Naive thymus-derived CD4-positive, alpha-beta T cell (primary cell): ENCODE measurements at regions not wholly inside any gene's neighbourhood (a gene's known extent, or its start where the extent isn't known, plus 50 kb on each side); places are given as distances from the start of the nearest gene placed in this dataset.
"Not testable (repeated sequence)": the region's sequence is repeated elsewhere in the genome, so short reads cannot be mapped to it uniquely, and the experiment has no call there.

Source experiments
- ATAC-seq: fragments of 150-1000 bp; cut with Tn5 transposase; 2 replicates; pipeline ENCODE4 v1.10.0; 2021; ENCODE audit warnings: mild to moderate bottlenecking, moderate library complexity
- CTCF ChIA-PET: fragments of 350-600 bp; sonication (Branson Sonifier 250); formaldehyde crosslinking; loops from one replicate; lab custom pipeline; 2021; ENCODE audit warnings: antibody characterized with exemption; lab: Charles Lee
- POLR2A ChIA-PET: fragments of 350-600 bp; sonication (Branson Sonifier 250); formaldehyde crosslinking; loops from one replicate; lab custom pipeline; 2021; ENCODE audit warnings: antibody characterized with exemption, inconsistent platforms; lab: Charles Lee
- DNase-seq, 9 donors: peaks; one replicate each; pipeline versions ENCODE4 v3.0.0 to v3.0.0-alpha.2; 2020 to 2022; ENCODE audit warnings: mixed read lengths in 1 of 9
- H3K27ac ChIP-seq: one replicate; pipeline ENCODE4 v1.7.0; 2013; ENCODE audit warnings: mild to moderate bottlenecking, low read depth, low read length, moderate library complexity
- H3K27me3 ChIP-seq, 2 donors: one replicate each; pipeline ENCODE4 v1.7.0; 2013; ENCODE audit warnings: low read length in 2 of 2, mild to moderate bottlenecking in 2 of 2, moderate library complexity in 2 of 2; ENCODE audit not compliant: control insufficient read depth in 2 of 2, insufficient read depth in 2 of 2
- H3K36me3 ChIP-seq, 3 experiments: 1 replicate in 2 of 3; 2 replicates in 1 of 3; pipeline ENCODE4 v1.7.0; 2013; ENCODE audit warnings: low read length in 3 of 3, mild to moderate bottlenecking in 3 of 3, moderate library complexity in 1 of 3; ENCODE audit not compliant: insufficient read depth in 3 of 3, control insufficient read depth in 2 of 3
- H3K4me1 ChIP-seq, 2 donors: one replicate each; pipeline ENCODE4 v1.7.0; 2013; ENCODE audit warnings: low read length in 2 of 2, mild to moderate bottlenecking in 2 of 2, moderate library complexity in 1 of 2; ENCODE audit not compliant: control insufficient read depth in 2 of 2, insufficient read depth in 2 of 2
- H3K4me3 ChIP-seq: 2 replicates; pipeline ENCODE4 v1.7.0; 2013; ENCODE audit warnings: mild to moderate bottlenecking, low read length
- H3K9me3 ChIP-seq, 3 experiments: 1 replicate in 2 of 3; 2 replicates in 1 of 3; pipeline ENCODE4 v1.7.0; 2013; ENCODE audit warnings: low read length in 3 of 3; ENCODE audit not compliant: control insufficient read depth in 2 of 3
- H3K27ac Mint-ChIP-seq, 9 donors: one replicate each; pipeline ENCODE4 v1.8.0; 2020 to 2022; ENCODE audit warnings: mixed read lengths in 9 of 9, mild to moderate bottlenecking in 8 of 9, moderate library complexity in 5 of 9, inconsistent platforms in 2 of 9
- H3K27me3 Mint-ChIP-seq, 5 donors: one replicate each; pipeline ENCODE4 v1.8.0; 2021 to 2022; ENCODE audit warnings: mixed read lengths in 5 of 5, mild to moderate bottlenecking in 1 of 5
- H3K36me3 Mint-ChIP-seq, 5 donors: one replicate each; pipeline ENCODE4 v1.8.0; 2020 to 2022; ENCODE audit warnings: mixed read lengths in 5 of 5, mild to moderate bottlenecking in 3 of 5, inconsistent platforms in 1 of 5
- H3K4me1 Mint-ChIP-seq, 7 donors: one replicate each; pipeline ENCODE4 v1.8.0; 2020 to 2022; ENCODE audit warnings: mixed read lengths in 7 of 7, mild to moderate bottlenecking in 3 of 7, inconsistent platforms in 1 of 7
- H3K4me3 Mint-ChIP-seq, 10 donors: one replicate each; pipeline ENCODE4 v1.8.0; 2020 to 2022; ENCODE audit warnings: mild to moderate bottlenecking in 10 of 10, mixed read lengths in 10 of 10, moderate library complexity in 6 of 10, inconsistent platforms in 2 of 10
- H3K9me3 Mint-ChIP-seq, 11 donors: one replicate each; pipeline ENCODE4 v1.8.0; 2020 to 2022; ENCODE audit warnings: mixed read lengths in 11 of 11, mild to moderate bottlenecking in 4 of 11, inconsistent platforms in 1 of 11, moderate library complexity in 1 of 11
- intact Hi-C, 2 donors: fragments of 100-400 bp; cut with micrococcal nuclease; formaldehyde crosslinking; loops; one replicate each; pipeline ENCODE4 v1.15.1; 2023

GRCh38 chr1:112829691-112830090 is 114.6 kb upstream of the PPM1J start:
- H3K36me3 Mint-ChIP-seq, intact Hi-C loops, POLR2A ChIA-PET, H3K4me1 ChIP-seq, H3K27ac Mint-ChIP-seq, H3K9me3 Mint-ChIP-seq, H3K4me1 Mint-ChIP-seq, H3K9me3 ChIP-seq, ATAC-seq, H3K4me3 Mint-ChIP-seq, CTCF ChIA-PET, H3K27me3 ChIP-seq, H3K27ac ChIP-seq, H3K36me3 ChIP-seq, DNase-seq, H3K4me3 ChIP-seq: not testable (repeated sequence)
- peaks cover 0 to 35% (median 0%) of the 10 kb centered on the region in 5 donors for H3K27me3 Mint-ChIP-seq

DNA sequence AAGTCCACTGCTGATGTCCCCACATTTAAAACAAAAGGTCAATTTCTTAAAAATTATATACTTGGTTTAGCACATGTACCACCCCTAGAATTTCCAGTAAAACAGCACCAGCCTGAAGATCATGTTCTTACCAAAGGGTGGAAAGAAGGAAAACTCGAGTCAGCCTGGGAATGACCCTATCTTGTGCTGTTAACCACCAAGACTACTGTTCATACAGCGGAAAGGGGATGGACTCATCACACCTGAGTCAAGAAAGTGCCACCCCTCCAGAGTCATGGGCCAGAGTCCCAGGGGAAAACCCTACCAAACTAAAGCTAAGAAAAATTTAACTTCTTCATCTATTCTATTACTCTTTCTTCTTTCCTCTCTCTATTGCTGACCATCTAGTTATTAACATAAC is 113.6 kb upstream of the PPM1J start:
- ChIA-PET POLR2A (no interaction called here), CTCF (no interaction called here)
- no peaks in the 10 kb centered on the region for H3K27me3 ChIP-seq
- peaks cover 0 to 7% (median 3%) of the 10 kb centered on the region in 11 donors for H3K9me3 Mint-ChIP-seq
- H3K4me1 ChIP-seq: no peaks in the 10 kb centered on the region
- no peak overlapping the region for H3K27ac ChIP-seq
- peaks cover 0 to 3% (median 0%) of the 10 kb centered on the region in 7 donors for H3K4me1 Mint-ChIP-seq
- ATAC-seq (no peak), DNase-seq (no peak)
- H3K9me3 ChIP-seq: no peaks in the 10 kb centered on the region
- intact Hi-C loops: no loop called here
- H3K4me3 Mint-ChIP-seq: no peak overlapping the region
- H3K4me3 ChIP-seq: no peak overlapping the region
- H3K36me3 Mint-ChIP-seq: peaks cover 0 to 4% (median 0%) of the 10 kb centered on the region in 5 donors
- no peaks in the 10 kb centered on the region for H3K36me3 ChIP-seq
- H3K27me3 Mint-ChIP-seq: peaks cover 0 to 44% (median 6%) of the 10 kb centered on the region in 5 donors
- H3K27ac Mint-ChIP-seq: no peak overlapping the region

DNA sequence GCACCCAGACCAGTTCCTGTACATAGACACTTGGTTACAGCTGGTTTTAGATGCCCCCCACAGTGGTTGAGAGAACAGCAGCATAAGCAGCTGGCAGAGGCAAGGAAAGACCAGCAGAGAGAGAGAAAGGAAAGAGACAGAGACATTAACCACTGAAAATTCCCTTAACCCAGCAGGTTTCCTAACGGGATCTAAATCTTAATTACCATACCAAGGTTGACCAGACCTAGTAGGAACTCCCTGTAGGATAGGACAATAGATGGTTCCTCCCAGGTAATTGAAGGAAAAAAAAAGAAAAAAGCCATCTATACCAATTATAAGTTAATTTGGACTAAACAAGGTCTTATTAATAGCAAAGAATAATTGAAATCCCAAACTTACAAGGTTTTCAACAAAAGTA is 112.3 kb upstream of the PPM1J start:
- intact Hi-C loops, H3K9me3 Mint-ChIP-seq, H3K4me1 Mint-ChIP-seq, CTCF ChIA-PET, H3K36me3 Mint-ChIP-seq, H3K36me3 ChIP-seq, H3K4me3 Mint-ChIP-seq, H3K4me1 ChIP-seq, H3K27ac Mint-ChIP-seq, POLR2A ChIA-PET, ATAC-seq, H3K27ac ChIP-seq, H3K4me3 ChIP-seq, H3K9me3 ChIP-seq, DNase-seq, H3K27me3 ChIP-seq: not testable (repeated sequence)
- peaks cover 0 to 41% (median 6%) of the 10 kb centered on the region in 5 donors for H3K27me3 Mint-ChIP-seq

DNA sequence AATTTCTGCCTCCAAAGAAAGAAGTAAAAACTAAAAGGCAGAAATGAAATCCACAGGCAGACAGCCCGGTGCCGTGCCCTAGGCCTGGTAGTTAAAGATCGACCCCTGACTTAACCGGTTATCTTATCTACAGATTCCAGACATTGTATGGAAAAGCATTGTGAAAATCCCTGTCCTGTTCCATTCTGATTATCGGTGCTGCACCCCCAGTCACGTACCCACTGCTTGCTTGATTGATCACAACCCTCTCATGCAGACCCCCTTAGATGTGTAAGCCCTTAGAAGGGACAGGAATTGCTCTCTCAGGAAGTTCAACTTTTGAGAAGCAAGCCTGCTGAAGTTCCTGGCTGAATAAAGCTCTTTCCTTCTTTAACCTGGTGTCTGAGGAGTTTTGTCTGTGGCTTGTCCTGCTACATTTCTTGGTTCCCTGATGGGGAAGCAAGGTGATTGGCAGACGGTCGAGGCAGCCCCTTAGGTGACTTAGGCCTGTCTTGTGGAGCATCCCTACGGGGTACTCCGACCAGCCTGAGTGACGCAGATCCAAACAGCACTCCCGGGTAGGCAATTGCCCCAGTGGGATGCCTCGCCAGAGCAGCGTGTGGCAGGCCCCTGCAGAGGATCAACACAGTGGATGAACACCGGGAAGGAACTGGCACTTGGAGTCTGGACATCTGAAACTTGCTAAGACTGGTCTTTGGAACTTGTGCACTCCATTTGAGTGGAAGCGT is 111.2 kb upstream of the PPM1J start:
- no peaks in the 10 kb centered on the region for H3K36me3 ChIP-seq
- H3K4me3 ChIP-seq: no peak overlapping the region
- no peaks in the 10 kb centered on the region for H3K9me3 ChIP-seq
- no peaks in the 10 kb centered on the region for H3K27me3 ChIP-seq
- DNase-seq: no peak
- no peak overlapping the region for H3K27ac ChIP-seq
- no peaks in the 10 kb centered on the region for H3K4me1 ChIP-seq
- ChIA-PET POLR2A (no interaction called here), CTCF (no interaction called here)
- Mint-ChIP-seq H3K4me1 (peaks cover 0 to 3% (median 0%) of the 10 kb centered on the region in 7 donors), H3K9me3 (peaks cover 0 to 7% (median 3%) of the 10 kb centered on the region in 11 donors), H3K27me3 (peaks cover 0 to 37% (median 0%) of the 10 kb centered on the region in 5 donors), H3K4me3 (no peak overlapping the region), H3K27ac (no peak overlapping the region), H3K36me3 (peaks cover 0 to 4% (median 0%) of the 10 kb centered on the region in 5 donors)
- intact Hi-C loops: no loop called here
- ATAC-seq: no peak

- intact Hi-C loops, H3K4me3 Mint-ChIP-seq, H3K36me3 ChIP-seq, H3K27ac ChIP-seq, H3K4me3 ChIP-seq, H3K27ac Mint-ChIP-seq, H3K9me3 Mint-ChIP-seq, DNase-seq, ATAC-seq, H3K36me3 Mint-ChIP-seq, H3K4me1 Mint-ChIP-seq, H3K9me3 ChIP-seq, CTCF ChIA-PET, POLR2A ChIA-PET, H3K4me1 ChIP-seq, H3K27me3 ChIP-seq: not testable (repeated sequence)
- H3K27me3 Mint-ChIP-seq: peaks cover 0 to 37% (median 0%) of the 10 kb centered on the region in 5 donors
Observed at GRCh38 chr1:112825563-112826216, 110.6 kb upstream of the PPM1J start.

DNA sequence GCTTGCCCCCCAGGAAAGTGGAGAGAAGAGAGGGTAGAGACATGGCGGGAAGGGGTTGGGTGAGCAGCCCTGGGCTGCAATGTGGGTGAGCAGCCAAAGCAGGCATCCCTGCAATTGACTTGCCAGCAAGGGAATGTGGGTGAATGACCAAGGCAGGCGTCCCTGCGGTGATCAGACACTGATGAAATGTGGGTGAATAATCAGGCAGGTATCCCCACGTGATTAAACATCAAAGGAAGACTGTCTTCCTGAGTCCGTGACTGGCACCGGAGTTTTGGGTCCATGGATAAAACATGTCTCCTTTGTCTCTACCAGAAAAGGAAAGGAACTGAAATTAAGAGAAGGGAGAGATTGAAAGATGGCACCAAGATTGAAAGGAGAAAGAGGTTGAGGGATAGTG is 109.9 kb upstream of the PPM1J start:
- H3K27me3 Mint-ChIP-seq: peaks cover 0 to 35% (median 0%) of the 10 kb centered on the region in 5 donors
- H3K36me3 ChIP-seq, H3K4me1 ChIP-seq, H3K9me3 ChIP-seq, DNase-seq, H3K4me3 Mint-ChIP-seq, H3K9me3 Mint-ChIP-seq, ATAC-seq, H3K27ac Mint-ChIP-seq, POLR2A ChIA-PET, CTCF ChIA-PET, H3K27ac ChIP-seq, H3K36me3 Mint-ChIP-seq, H3K4me3 ChIP-seq, H3K27me3 ChIP-seq, H3K4me1 Mint-ChIP-seq, intact Hi-C loops: not testable (repeated sequence)
